HG03354 (cell line): ENCODE measurements at regions not wholly inside any gene's neighbourhood (a gene's known extent, or its start where the extent isn't known, plus 50 kb on each side); places are given as distances from the start of the nearest gene placed in this dataset.
"Not testable (repeated sequence)": the region's sequence is repeated elsewhere in the genome, so short reads cannot be mapped to it uniquely, and the experiment has no call there.

Source experiments
- ATAC-seq: cut with Tn5 transposase; IDR thresholded peaks from one replicate; pipeline ENCODE4 v1.9.1; 2021; ENCODE audit warnings: mild to moderate bottlenecking; ENCODE audit not compliant: unreplicated experiment, poor library complexity, severe bottlenecking

DNA sequence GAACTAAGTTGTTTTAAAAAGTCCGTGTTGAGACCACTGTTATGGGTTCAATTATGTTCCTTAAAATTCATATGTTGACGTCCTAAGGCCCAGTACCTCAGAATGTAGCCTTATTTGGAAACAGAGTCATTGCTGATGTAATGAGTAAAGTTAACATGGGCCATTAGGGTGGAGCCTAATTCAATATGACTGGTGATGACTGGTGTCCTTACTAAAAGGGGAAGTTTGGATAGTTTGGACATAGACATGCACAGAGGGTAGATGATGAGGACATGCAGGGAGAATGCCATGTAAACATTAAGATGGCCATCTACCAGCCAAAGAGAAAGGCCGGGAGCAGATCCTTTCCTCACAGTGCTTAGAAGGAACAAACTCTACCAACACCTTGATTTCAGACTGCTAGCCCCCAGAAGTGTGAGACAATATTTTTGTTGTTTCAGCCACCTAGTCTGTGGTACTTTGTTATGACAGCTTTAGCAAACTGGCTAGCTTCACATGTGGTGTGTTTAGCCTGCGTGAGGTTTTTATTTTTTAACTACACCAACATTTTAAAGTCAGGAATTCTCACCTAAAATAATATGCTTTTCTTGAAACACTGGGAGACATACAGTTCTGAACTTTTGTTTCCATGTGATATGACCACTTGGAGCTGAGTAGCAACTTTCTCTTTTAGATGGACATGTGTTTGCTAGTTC lies 135.3 kb downstream of the YIPF5 start:
- no peak for ATAC-seq

GRCh38 chr5:144036476-144036875 lies 134.0 kb downstream of the YIPF5 start:
- ATAC-seq = no peak

GRCh38 chr5:144040615-144041305 lies 129.7 kb downstream of the YIPF5 start:
- ATAC-seq = no peak

GRCh38 chr5:144042156-144042555 lies 128.3 kb downstream of the YIPF5 start:
- ATAC-seq = no peak

GRCh38 chr5:144048259-144048856 lies 122.1 kb downstream of the YIPF5 start:
- no peak for ATAC-seq

- not testable (repeated sequence) for ATAC-seq
Observed at GRCh38 chr5:144055391-144055790, 115.1 kb downstream of the YIPF5 start.

GRCh38 chr5:144060091-144060490 lies 110.4 kb downstream of the YIPF5 start:
- ATAC-seq = not testable (repeated sequence)

DNA sequence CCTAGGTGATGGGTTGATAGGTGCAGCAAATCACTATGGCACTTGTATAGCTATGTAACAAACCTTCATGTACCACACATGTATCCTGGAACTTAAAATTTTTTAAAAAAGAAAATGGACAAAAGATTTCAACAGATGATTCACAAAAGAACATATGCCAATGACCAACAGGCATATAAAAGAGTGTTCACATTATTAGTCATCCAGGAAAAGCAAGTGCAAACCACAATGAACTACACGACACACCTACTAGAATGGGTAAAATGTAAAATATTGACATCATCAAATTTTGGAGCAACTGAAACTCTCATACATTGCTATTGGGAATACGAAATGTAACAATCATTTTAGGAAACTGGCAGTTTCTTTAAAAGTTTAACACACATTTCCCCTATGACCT lies 109.9 kb downstream of the YIPF5 start:
- no peak for ATAC-seq

GRCh38 chr5:144065786-144066185 lies 104.7 kb downstream of the YIPF5 start:
- no peak for ATAC-seq

DNA sequence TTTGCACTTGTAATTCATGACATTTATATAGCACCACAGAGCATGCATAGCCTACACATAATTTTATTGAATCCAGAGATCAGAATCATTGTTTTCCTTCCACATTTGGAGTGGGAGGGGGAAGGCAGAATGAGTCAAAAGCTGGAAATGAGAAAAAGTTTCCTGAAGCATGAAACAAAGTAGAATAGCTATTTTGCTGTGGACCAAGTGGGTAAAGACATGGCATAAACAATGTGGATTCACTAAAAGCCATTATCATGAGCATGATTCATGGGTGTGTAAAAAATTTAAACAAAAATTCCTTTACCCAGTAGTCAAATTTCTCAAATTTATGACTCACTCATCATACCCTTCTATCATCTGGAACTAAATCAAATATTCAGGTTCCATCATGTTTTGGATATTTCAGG lies 97.9 kb downstream of the YIPF5 start:
- ATAC-seq = no peak

DNA sequence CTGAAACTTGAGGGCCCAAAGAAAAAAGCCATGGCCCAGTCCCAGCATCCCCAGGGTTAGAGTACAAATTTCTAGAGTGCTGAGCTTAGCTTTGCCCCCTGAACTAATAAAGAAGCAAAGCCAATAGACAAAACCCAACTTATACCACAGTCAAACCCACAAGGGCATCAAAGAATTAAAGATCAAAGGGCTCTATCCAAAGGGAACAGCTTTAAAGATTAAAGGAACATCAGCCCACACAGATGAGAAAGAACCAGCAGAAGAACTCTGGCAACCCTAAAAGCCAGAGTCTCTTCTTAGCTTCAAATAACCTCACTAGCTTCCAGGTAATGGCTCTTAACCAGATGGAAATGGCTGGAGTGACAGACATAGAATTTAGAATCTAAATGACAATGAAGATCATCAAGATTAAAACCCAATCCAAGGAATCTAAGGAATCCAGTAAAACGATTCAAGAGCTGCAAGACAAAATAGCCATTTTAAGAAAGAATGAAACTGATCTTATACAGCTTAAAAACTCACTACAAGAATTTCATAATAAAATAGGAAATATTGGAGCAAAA lies 93.9 kb downstream of the YIPF5 start:
- no peak for ATAC-seq

- ATAC-seq = no peak
Observed at GRCh38 chr5:144083185-144083584, 87.3 kb downstream of the YIPF5 start.

- no peak for ATAC-seq
Observed at GRCh38 chr5:144084971-144085370, 85.5 kb downstream of the YIPF5 start.

- no peak for ATAC-seq
Observed at GRCh38 chr5:144085381-144085780, 85.1 kb downstream of the YIPF5 start.

- ATAC-seq = no peak
Observed at GRCh38 chr5:144086295-144086694, 84.2 kb downstream of the YIPF5 start.

GRCh38 chr5:144087576-144087975 lies 82.9 kb downstream of the YIPF5 start:
- no peak for ATAC-seq

GRCh38 chr5:144088206-144089064 lies 82.0 kb downstream of the YIPF5 start:
- no peak for ATAC-seq

- ATAC-seq = peak; percentile 47
Observed at GRCh38 chr5:144089401-144090021, 80.9 kb downstream of the YIPF5 start.

- ATAC-seq = no peak
Observed at GRCh38 chr5:144092508-144092907, 78.0 kb downstream of the YIPF5 start.
